GM12878 (cell line): ENCODE measurements at regions not wholly inside any gene's neighbourhood (a gene's known extent, or its start where the extent isn't known, plus 50 kb on each side); places are given as distances from the start of the nearest gene placed in this dataset.

ENCODE experiments used
- ATAC-seq: fragments of 200-7000 bp; cut with Tn5 transposase; 3 replicates; pipeline ENCODE4 v1.9.1; 2020; ENCODE audit warnings: mild to moderate bottlenecking, moderate library complexity
- BruUV-seq: library from RNA; stranded (reverse); fragments of 400-500 nt; replicated peaks from 2 replicates; lab custom pipeline; 2021; lab: Mats Ljungman, UMichigan
- CTCF ChIA-PET: fragments of 300-600 bp; sonication (Branson Sonifier 250); formaldehyde crosslinking; extraction: SDS; loops from one replicate; lab custom pipeline; 2021; ENCODE audit warnings: inconsistent platforms; lab: Yijun Ruan, JAX
- POLR2A ChIA-PET: fragments of 350-600 bp; formaldehyde crosslinking; extraction: SDS; loops from one replicate; lab custom pipeline; 2021; ENCODE audit warnings: inconsistent platforms; lab: Charles Lee
- RAD21 ChIA-PET: fragments of 300-600 bp; sonication (Branson Sonifier 250); formaldehyde crosslinking; loops from one replicate; lab custom pipeline; 2023; ENCODE audit warnings: antibody characterized with exemption; ENCODE audit not compliant: unreplicated experiment; lab: Charles Lee
- SMC1A ChIA-PET: fragments of 300-600 bp; sonication (Branson Sonifier 250); formaldehyde crosslinking; loops from one replicate; lab custom pipeline; 2023; ENCODE audit not compliant: unreplicated experiment, uncharacterized antibody; lab: Charles Lee
- DNase-seq: peaks from one replicate; pipeline ENCODE4 v3.0.0-alpha.2; 2011; ENCODE audit warnings: low read depth, low spot score
- FAIRE-seq: peaks from 3 replicates; lab custom pipeline; 2011; peaks lifted over from hg19 to GRCh38; lab: Jason Lieb, UNC
- H2AFZ ChIP-seq: 2 replicates; pipeline ENCODE4 v1.6.0; 2011; ENCODE audit warnings: low read depth, low read length, control low read depth; ENCODE audit not compliant: control insufficient read depth
- H3K27ac ChIP-seq: 2 replicates; pipeline ENCODE4 v1.5.1; 2011; ENCODE audit warnings: control low read depth; ENCODE audit not compliant: control insufficient read depth, insufficient read depth
- H3K27me3 ChIP-seq, 2 experiments: replicated peaks in 1 of 2; 2 replicates each; pipeline versions ENCODE4 v1.6.0 to v1.6.1; 2011; ENCODE audit warnings: low read length in 1 of 2; ENCODE audit not compliant: control insufficient read depth in 2 of 2, insufficient read depth in 2 of 2
- H3K36me3 ChIP-seq, 2 experiments: 2 replicates each; pipeline ENCODE4 v1.5.1; 2011; ENCODE audit warnings: low read length in 1 of 2; ENCODE audit not compliant: control insufficient read depth in 2 of 2, insufficient read depth in 2 of 2
- H3K4me1 ChIP-seq: 2 replicates; pipeline ENCODE4 v1.6.1; 2011; ENCODE audit warnings: mild to moderate bottlenecking, low read length, moderate library complexity, mixed read lengths; ENCODE audit not compliant: control insufficient read depth, insufficient read depth
- H3K4me2 ChIP-seq: 2 replicates; pipeline ENCODE4 v1.6.0; 2011; ENCODE audit warnings: control low read depth; ENCODE audit not compliant: control insufficient read depth, insufficient read depth
- H3K4me3 ChIP-seq: fragments of 200-600 bp; sonication (generic); 2 replicates; pipeline ENCODE4 v1.5.1; 2016
- H3K79me2 ChIP-seq: 2 replicates; pipeline ENCODE4 v1.6.0; 2011; ENCODE audit warnings: low read length; ENCODE audit not compliant: control insufficient read depth, insufficient read depth
- H3K9ac ChIP-seq: 2 replicates; pipeline ENCODE4 v1.8.0; 2011; ENCODE audit warnings: low read length, control low read depth, mixed read lengths; ENCODE audit not compliant: control insufficient read depth, insufficient read depth
- H3K9me3 ChIP-seq: replicated peaks from 3 replicates; pipeline ENCODE4 v1.5.1; 2011; ENCODE audit warnings: mild to moderate bottlenecking, low read length; ENCODE audit not compliant: control insufficient read depth, insufficient read depth
- H4K20me1 ChIP-seq: 2 replicates; pipeline ENCODE4 v1.6.0; 2011; ENCODE audit not compliant: control insufficient read depth, insufficient read depth
- ASH2L ChIP-seq: fragments of 300-600, 200-600 bp; sonication (generic); IDR thresholded peaks from 2 replicates; pipeline ENCODE4 v1.6.1; 2017; ENCODE audit warnings: low read depth, mild to moderate bottlenecking, borderline replicate concordance
- DPF2 ChIP-seq: fragments of 450-650 bp; IDR thresholded peaks from 2 replicates; pipeline ENCODE4 v1.6.1; 2017; ENCODE audit warnings: mild to moderate bottlenecking
- MEF2A ChIP-seq: IDR thresholded peaks from 2 replicates; pipeline ENCODE4 v1.6.1; 2011; ENCODE audit warnings: low read depth, mild to moderate bottlenecking, low read length, moderate library complexity; ENCODE audit not compliant: insufficient read depth
- SIX5 ChIP-seq: IDR thresholded peaks from 2 replicates; pipeline ENCODE4 v1.6.1; 2011; ENCODE audit warnings: mild to moderate bottlenecking, low read depth, low read length, moderate library complexity; ENCODE audit not compliant: severe bottlenecking
- SMC3 ChIP-seq: IDR thresholded peaks from 2 replicates; pipeline ENCODE4 v1.6.1; 2011; ENCODE audit warnings: low read length, improper control_type of control experiment, borderline replicate concordance
- SUPT20H ChIP-seq: IDR thresholded peaks from 2 replicates; pipeline ENCODE4 v1.6.1; 2011; ENCODE audit warnings: low read depth, mild to moderate bottlenecking, low read length, moderate library complexity, borderline replicate concordance; ENCODE audit not compliant: control insufficient read depth
- ZNF687 ChIP-seq: fragments of 450-650 bp; IDR thresholded peaks from 2 replicates; pipeline ENCODE4 v1.6.1; 2017; ENCODE audit warnings: mild to moderate bottlenecking, moderate library complexity
- WGBS: methylation state at CpG from one replicate; pipeline ENCODE4 v1.1.6; 2016; ENCODE audit warnings: low lambda C conversion rate; ENCODE audit not compliant: insufficient replicate concordance, insufficient coverage; ENCODE audit errors: missing lambda C conversion rate; 5-methylcytosine and 5-hydroxymethylcytosine counted together
- in situ Hi-C: fragments of 300-500 bp; cut with MboI; formaldehyde crosslinking; loops from 9 replicates; pipeline ENCODE4 v1.14.3; 2018; ENCODE audit warnings: mixed read lengths
- intact Hi-C: fragments of 100-400 bp; cut with micrococcal nuclease; formaldehyde crosslinking; loops from one replicate; pipeline ENCODE4 v1.14.2; 2022; ENCODE audit not compliant: unreplicated experiment
- TF ChIP-seq, protein P1 (sequence below): fragments of 450-650 bp; IDR thresholded peaks from 2 replicates; pipeline ENCODE4 v1.6.1; 2018; ENCODE audit warnings: borderline replicate concordance, mild to moderate bottlenecking; ENCODE audit not compliant: partially characterized antibody
- TF ChIP-seq, protein P2 (sequence below): IDR thresholded peaks from 2 replicates; pipeline ENCODE4 v1.6.1; 2012; ENCODE audit warnings: improper control_type of control experiment, low read depth, low read length; ENCODE audit not compliant: insufficient replicate concordance

DNA sequence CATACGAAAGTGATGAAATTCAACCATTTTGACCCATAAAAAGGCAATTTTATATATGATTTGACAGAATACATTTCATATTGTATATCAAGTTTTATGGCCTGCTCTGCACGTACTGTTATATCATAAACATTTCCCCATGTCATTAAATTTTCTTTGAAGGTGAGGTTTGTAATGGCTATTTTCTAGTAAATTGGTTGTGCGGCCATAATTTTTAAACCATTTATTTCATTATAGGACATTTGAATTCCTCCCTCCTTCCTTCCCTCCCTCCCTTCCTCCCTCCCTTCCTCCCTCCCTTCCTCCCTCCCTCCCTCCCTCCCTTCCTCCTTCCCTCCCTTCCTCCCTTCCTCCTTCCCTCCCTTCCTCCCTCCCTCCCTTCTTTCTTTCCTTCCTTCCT is 87.4 kb upstream of the AGBL1 start:
- no TSS peak for BruUV-seq
- no peaks in the 10 kb centered on the region for H3K36me3 ChIP-seq
- in situ Hi-C loops (no loop called here), intact Hi-C loops (no loop called here)
- H4K20me1 ChIP-seq, result no peaks in the 10 kb centered on the region
- H2AFZ ChIP-seq, result no peak overlapping the region
- WGBS, result 72% methylated on average over 3 of the region's 3 CpGs
- ChIA-PET SMC1A (no interaction called here), RAD21 (no interaction called here), CTCF (no interaction called here), POLR2A (no interaction called here)
- no peak overlapping the region for H3K27ac ChIP-seq
- H3K9ac ChIP-seq, result no peak overlapping the region
- no peaks in the 10 kb centered on the region for H3K4me1 ChIP-seq
- no peaks in the 10 kb centered on the region for H3K9me3 ChIP-seq
- no peak for ATAC-seq
- FAIRE-seq, result no peak
- no peaks in the 10 kb centered on the region for H3K27me3 ChIP-seq
- no peaks in the 10 kb centered on the region for H3K79me2 ChIP-seq
- TF ChIP-seq, protein P1, sequence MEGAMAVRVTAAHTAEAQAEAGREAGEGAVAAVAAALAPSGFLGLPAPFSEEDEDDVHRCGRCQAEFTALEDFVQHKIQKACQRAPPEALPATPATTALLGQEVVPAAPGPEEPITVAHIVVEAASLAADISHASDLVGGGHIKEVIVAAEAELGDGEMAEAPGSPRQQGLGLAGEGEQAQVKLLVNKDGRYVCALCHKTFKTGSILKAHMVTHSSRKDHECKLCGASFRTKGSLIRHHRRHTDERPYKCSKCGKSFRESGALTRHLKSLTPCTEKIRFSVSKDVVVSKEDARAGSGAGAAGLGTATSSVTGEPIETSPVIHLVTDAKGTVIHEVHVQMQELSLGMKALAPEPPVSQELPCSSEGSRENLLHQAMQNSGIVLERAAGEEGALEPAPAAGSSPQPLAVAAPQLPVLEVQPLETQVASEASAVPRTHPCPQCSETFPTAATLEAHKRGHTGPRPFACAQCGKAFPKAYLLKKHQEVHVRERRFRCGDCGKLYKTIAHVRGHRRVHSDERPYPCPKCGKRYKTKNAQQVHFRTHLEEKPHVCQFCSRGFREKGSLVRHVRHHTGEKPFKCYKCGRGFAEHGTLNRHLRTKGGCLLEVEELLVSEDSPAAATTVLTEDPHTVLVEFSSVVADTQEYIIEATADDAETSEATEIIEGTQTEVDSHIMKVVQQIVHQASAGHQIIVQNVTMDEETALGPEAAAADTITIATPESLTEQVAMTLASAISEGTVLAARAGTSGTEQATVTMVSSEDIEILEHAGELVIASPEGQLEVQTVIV, result no peak
- TF ChIP-seq SIX5 (no peak), SMC3 (no peak), MEF2A (no peak), SUPT20H (no peak), DPF2 (no peak), ZNF687 (no peak), ASH2L (no peak)
- TF ChIP-seq, protein P2, sequence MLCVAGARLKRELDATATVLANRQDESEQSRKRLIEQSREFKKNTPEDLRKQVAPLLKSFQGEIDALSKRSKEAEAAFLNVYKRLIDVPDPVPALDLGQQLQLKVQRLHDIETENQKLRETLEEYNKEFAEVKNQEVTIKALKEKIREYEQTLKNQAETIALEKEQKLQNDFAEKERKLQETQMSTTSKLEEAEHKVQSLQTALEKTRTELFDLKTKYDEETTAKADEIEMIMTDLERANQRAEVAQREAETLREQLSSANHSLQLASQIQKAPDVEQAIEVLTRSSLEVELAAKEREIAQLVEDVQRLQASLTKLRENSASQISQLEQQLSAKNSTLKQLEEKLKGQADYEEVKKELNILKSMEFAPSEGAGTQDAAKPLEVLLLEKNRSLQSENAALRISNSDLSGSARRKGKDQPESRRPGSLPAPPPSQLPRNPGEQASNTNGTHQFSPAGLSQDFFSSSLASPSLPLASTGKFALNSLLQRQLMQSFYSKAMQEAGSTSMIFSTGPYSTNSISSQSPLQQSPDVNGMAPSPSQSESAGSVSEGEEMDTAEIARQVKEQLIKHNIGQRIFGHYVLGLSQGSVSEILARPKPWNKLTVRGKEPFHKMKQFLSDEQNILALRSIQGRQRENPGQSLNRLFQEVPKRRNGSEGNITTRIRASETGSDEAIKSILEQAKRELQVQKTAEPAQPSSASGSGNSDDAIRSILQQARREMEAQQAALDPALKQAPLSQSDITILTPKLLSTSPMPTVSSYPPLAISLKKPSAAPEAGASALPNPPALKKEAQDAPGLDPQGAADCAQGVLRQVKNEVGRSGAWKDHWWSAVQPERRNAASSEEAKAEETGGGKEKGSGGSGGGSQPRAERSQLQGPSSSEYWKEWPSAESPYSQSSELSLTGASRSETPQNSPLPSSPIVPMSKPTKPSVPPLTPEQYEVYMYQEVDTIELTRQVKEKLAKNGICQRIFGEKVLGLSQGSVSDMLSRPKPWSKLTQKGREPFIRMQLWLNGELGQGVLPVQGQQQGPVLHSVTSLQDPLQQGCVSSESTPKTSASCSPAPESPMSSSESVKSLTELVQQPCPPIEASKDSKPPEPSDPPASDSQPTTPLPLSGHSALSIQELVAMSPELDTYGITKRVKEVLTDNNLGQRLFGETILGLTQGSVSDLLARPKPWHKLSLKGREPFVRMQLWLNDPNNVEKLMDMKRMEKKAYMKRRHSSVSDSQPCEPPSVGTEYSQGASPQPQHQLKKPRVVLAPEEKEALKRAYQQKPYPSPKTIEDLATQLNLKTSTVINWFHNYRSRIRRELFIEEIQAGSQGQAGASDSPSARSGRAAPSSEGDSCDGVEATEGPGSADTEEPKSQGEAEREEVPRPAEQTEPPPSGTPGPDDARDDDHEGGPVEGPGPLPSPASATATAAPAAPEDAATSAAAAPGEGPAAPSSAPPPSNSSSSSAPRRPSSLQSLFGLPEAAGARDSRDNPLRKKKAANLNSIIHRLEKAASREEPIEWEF, result no peak
- no peak overlapping the region for H3K4me3 ChIP-seq
- no peak overlapping the region for H3K4me2 ChIP-seq
- DNase-seq, result no peak
